ENCODE measurements at regions not wholly inside any gene's neighbourhood (a gene's known extent, or its start where the extent isn't known, plus 50 kb on each side); places are given as distances from the start of the nearest gene placed in this dataset.

DNA sequence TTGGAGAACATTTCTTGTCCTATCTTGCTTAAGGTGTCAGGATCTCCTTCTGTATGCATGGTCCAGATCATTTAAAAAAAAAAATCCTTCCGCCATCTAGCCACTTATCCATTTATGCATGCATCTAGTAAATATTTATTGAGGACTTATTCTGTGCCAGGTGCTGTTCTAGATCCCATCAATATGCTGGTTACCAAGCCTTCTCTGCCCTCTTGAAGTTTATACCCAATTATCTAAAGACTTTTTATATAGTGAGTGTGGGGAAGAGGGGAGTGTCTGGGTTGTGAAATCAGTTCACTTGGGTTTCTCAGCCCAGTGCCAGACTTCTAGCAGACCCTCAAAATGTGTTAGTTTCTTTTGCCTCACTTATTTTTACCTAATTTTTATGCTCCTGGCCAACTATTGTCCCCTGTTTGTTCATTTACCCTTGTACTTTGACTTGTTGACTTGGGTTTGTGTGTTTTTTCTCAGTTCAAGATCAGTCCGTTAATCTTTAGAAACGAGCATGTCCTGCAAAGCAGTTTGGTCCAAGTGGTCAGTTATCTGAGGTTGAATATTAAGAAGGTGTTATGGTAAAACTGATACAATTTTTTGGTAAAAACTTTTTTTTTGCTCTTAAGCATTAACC is 488.9 kb downstream of the PCNX1 start:
- ATAC-seq: no peak
- peaks cover 4% of the 10 kb centered on the region for H3K4me1 ChIP-seq

DNA sequence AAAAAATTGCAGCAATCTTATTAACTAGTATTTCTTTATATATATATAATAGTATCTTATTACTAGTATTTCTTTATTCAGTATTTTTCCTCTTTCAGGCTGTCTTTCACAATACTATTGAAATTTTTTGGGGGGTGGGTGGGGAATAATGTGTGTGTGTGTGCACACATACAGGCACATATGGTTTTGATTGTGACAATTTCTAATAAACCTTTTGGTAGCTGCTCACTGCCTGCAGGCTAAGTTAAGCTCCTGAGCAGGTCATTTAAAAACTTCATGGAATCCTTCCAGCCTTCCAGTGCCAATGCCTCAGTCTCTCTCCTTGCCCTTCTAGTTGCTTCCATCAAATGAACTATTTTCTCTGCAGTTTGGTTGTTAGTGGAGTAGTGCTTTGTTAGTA is 490.1 kb downstream of the PCNX1 start:
- Histone ChIP-seq H3K9me3 (no peaks in the 10 kb centered on the region), H3K27ac (no peak overlapping the region), H3K27me3 (no peaks in the 10 kb centered on the region), H3K4me1 (peaks cover 9% of the 10 kb centered on the region), H3K4me3 (no peak overlapping the region), H3K36me3 (replicated peaks in 1 of 2; ENCODE audit: insufficient read depth in 1 of 2, low read depth in 2 of 2) (no peaks in the 10 kb centered on the region)
- ATAC-seq (no peak), DNase-seq (no peak)
- intact Hi-C loops (cut with DNase I): no loop called here
- no peak for TF ChIP-seq POLR2A (IDR thresholded peaks at IDR 0.05)
- TF ChIP-seq, protein P1, sequence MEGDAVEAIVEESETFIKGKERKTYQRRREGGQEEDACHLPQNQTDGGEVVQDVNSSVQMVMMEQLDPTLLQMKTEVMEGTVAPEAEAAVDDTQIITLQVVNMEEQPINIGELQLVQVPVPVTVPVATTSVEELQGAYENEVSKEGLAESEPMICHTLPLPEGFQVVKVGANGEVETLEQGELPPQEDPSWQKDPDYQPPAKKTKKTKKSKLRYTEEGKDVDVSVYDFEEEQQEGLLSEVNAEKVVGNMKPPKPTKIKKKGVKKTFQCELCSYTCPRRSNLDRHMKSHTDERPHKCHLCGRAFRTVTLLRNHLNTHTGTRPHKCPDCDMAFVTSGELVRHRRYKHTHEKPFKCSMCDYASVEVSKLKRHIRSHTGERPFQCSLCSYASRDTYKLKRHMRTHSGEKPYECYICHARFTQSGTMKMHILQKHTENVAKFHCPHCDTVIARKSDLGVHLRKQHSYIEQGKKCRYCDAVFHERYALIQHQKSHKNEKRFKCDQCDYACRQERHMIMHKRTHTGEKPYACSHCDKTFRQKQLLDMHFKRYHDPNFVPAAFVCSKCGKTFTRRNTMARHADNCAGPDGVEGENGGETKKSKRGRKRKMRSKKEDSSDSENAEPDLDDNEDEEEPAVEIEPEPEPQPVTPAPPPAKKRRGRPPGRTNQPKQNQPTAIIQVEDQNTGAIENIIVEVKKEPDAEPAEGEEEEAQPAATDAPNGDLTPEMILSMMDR (IDR thresholded peaks at IDR 0.05): no peak

More for the DNA sequence above, 488.9 kb downstream of the PCNX1 start:
- no peak for DNase-seq
- 47 to 48% methylated on average over 3 of the region's 3 CpGs for WGBS, 2 donors
- Histone ChIP-seq H3K9me3 (no peaks in the 10 kb centered on the region), H3K36me3 (replicated peaks in 1 of 2; ENCODE audit: insufficient read depth in 1 of 2, low read depth in 2 of 2) (no peaks in the 10 kb centered on the region), H3K4me3 (no peak overlapping the region), H3K27ac (no peak overlapping the region), H3K27me3 (no peaks in the 10 kb centered on the region)
- intact Hi-C loops (cut with DNase I): no loop called here
- no peak for TF ChIP-seq POLR2A (IDR thresholded peaks at IDR 0.05)
- TF ChIP-seq, protein P1 (IDR thresholded peaks at IDR 0.05): no peak

GRCh38 chr14:71398450-71398849 is 491.2 kb downstream of the PCNX1 start:
- Histone ChIP-seq H3K4me3 (no peak overlapping the region), H3K27ac (peak overlapping the region in 1 of 4 donors; percentile 36), H3K4me1 (peaks cover 10% of the 10 kb centered on the region), H3K9me3 (no peaks in the 10 kb centered on the region), H3K27me3 (no peaks in the 10 kb centered on the region), H3K36me3 (replicated peaks in 1 of 2; ENCODE audit: insufficient read depth in 1 of 2, low read depth in 2 of 2) (no peaks in the 10 kb centered on the region)
- no peak for DNase-seq
- no peak for ATAC-seq
- intact Hi-C loops (cut with DNase I): no loop called here
- WGBS, 2 donors: 82% methylated on average over 3 of the region's 3 CpGs
- no peak for TF ChIP-seq POLR2A (IDR thresholded peaks at IDR 0.05)
- TF ChIP-seq, protein P1 (IDR thresholded peaks at IDR 0.05): no peak

DNA sequence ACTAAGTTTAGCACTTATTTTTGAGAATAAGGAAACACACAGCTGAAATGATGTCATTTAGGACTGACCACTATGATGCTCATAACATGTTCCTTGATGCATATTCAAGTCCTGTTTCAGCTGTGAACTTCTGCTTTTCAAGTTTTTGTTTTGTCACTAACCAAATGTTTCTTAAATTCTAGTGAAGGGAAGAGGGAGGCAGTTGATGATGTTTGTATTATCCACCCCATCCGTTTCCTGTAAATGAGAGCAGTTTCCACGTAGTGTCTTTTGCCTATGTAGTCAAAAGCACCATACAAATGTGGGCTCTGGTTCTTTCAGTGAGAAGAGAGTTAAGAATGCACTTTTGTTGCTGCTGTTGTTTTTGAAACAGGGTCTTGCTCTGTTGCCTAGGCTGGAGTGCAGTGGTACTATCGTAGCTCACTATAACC is 491.8 kb downstream of the PCNX1 start:
- H3K27ac ChIP-seq: peak overlapping the region in 1 of 4 donors; percentile 64
- intact Hi-C loops (cut with DNase I): no loop called here
- ATAC-seq: no peak

More for the DNA sequence above, 491.8 kb downstream of the PCNX1 start:
- 71 to 79% methylated on average over 3 of the region's 3 CpGs for WGBS, 2 donors
- Histone ChIP-seq H3K4me1 (peaks cover 10% of the 10 kb centered on the region), H3K4me3 (no peak overlapping the region), H3K9me3 (no peaks in the 10 kb centered on the region), H3K27me3 (no peaks in the 10 kb centered on the region), H3K36me3 (replicated peaks in 1 of 2; ENCODE audit: insufficient read depth in 1 of 2, low read depth in 2 of 2) (no peaks in the 10 kb centered on the region)
- DNase-seq: peak in 1 of 4 donors; percentile 11
- peak in 1 of 3 donors; percentile 44 for TF ChIP-seq POLR2A (IDR thresholded peaks at IDR 0.05)
- TF ChIP-seq, protein P1 (IDR thresholded peaks at IDR 0.05): no peak

Measured in body of pancreas (tissue), 4 donors.